Right forelimb (tissue), 1 donor: ENCODE measurements at regions not wholly inside any gene's neighbourhood (a gene's known extent, or its start where the extent isn't known, plus 50 kb on each side); places are given as distances from the start of the nearest gene placed in this dataset.
"Not testable (repeated sequence)": the region's sequence is repeated elsewhere in the genome, so short reads cannot be mapped to it uniquely, and the experiment has no call there.

Experiments used
- DNase-seq: peaks from one replicate; pipeline ENCODE4 v3.0.0-alpha.2; 2018

- peak; percentile 46 for DNase-seq
These were observed 195.8 kb upstream of the TPTE start for GRCh38 chr21:10325546-10325945.

GRCh38 chr21:10326146-10326545, 195.2 kb upstream of the TPTE start:
- peak; percentile 10 for DNase-seq

- peak; percentile 9 for DNase-seq
These were observed 192.7 kb upstream of the TPTE start for GRCh38 chr21:10328646-10329045.

GRCh38 chr21:10330641-10331119, 190.7 kb upstream of the TPTE start:
- peak; percentile 38 for DNase-seq

DNA sequence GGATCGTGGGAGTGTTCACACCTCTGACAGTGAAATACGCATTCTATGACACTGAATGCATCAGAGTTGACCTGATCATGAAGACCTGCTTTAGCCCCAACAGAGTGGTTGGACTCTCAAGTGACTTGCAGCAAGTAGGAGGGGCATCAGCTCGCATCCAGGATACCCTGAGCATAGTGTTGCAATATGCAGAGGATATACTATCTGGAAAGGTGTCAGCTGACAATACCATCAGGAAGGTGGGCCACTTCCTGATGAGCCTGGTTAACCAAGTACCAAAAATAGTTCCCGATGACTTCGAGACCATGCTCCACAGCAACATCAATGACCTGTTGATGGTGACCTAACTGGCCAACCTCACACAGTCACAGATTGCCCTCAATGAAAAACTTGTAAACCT, 190.2 kb upstream of the TPTE start:
- peak; percentile 44 for DNase-seq

DNA sequence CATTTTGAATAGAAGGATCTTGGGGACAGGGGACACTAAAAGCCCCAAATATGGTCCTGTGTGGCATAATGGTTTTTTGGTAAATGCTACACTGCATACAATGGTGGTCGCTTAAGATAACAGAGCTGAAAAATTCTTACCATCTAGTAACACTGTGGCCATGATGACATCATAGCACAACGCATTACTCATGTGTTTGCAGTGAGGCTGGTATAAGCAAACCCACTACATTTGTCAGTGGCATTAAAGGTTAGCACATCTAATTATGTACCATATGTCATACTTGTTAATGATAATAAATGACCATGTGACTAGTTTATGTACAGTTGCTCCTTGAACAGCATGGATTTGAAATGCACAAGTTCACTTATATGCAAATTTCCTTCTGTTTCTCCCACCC, 188.4 kb upstream of the TPTE start:
- DNase-seq: not testable (repeated sequence)

DNA sequence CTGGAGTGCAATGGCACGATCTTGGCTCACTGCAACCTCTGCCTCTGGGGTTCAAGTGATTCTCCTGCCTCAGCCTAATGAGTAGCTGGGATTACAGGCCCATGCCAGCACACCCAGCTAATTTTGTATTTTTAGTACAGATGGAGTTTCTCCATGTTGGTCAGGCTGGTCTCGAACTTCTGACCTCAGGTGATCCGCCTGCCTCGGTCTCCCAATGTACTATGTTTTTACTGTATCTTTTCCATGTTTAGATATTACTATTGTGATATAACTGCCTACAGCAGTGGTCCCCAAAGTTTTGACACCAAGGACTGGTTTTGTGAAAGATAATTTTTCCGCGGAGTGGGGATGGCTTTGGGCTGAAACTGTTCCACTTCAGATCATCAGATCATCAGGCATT, 187.0 kb upstream of the TPTE start:
- DNase-seq: not testable (repeated sequence)

DNA sequence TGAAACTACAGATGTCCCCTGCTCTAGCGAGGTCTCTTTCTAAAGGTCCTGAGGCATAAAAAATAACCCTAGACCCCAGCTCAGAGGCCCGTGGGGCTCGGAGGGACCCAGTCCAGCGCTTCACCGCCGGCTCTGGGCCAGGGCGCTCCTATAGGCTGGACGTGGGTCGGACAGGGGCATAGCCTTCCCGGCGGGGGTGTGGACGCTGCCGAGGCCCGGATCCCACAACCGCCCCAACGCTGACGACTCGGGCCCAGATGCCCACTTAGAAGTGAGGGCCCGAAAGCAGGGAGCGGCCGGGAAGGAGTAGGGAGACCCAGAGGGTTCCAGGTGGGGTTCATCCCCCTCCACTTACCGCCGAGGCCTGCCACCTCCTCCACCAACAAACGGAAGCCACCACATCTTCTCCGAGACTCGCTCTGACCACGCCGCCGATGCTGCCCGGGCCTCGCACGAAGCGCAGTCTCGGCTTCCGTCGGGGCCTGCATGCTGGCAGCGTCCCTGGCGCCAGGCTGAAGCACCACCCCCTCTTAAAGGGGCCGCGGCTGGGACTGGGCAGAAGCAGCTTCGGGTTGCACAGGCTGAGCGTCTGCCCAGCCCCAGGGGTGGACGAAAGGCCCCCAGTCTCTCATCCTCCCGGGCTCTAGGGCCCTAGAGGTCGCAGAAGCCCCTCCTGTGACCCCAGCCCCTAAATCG, 179.0 kb upstream of the TPTE start:
- peak; percentile 6 for DNase-seq

DNA sequence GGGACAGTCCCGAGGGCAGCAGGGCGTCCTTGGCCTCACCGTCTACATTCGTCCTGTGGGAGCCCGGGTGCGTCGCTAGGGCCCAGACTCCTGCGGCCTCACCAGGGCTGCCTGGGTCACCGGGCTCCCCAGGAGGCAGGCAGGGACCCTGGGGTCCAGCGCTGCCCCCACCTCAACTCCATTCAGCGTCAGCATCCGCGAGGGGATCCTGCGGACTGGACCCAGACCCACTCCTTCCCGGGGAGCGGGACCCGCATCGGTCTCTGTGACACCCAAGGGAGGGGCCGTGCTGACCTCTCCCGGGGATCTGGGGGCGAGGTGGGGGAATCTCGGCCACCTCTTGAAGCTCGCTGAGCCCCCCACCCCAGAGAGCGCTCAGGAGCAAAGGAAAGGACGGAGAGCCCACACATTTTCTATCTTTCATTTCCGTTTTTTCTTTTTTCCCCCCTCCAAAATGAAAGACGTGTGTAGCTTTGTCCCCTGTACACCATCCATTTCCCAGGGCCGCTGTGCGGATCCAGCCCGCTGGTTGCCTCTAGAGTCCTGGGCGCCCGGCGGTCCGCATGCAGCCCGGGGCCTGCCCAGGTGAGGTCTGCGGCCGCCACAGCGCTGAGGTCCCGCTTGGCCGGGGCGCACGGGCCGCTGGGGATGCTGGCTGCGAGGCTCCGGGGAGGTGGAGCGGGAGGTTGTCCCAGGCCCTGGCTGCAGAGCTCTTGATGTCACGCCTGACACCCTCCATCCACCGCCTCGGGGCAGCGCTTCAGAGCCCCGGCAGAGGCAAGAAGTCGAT, 178.0 kb upstream of the TPTE start:
- peak; percentile 34 for DNase-seq

DNA sequence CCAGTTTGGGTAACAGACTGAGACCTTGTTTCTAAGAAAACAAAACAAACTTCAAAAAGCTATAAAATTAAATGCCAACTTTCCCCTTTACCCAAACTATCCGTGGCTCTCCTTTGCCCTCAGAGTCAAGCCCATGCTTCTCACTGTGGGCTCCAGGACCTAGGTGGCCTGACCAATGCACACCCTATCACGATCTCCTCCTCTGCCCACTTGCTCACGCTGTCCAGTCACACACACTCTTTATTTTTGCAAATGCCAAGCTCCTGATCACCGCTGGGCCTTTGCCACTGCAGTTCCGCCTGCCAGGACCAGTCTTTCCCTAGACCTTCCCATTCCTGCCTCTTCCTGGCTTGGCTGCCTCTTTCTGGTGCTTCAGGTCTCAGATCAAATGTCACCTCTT, 177.1 kb upstream of the TPTE start:
- peak; percentile 34 for DNase-seq

- DNase-seq: peak; percentile 21
These were observed 176.2 kb upstream of the TPTE start for GRCh38 chr21:10345178-10345612.

DNA sequence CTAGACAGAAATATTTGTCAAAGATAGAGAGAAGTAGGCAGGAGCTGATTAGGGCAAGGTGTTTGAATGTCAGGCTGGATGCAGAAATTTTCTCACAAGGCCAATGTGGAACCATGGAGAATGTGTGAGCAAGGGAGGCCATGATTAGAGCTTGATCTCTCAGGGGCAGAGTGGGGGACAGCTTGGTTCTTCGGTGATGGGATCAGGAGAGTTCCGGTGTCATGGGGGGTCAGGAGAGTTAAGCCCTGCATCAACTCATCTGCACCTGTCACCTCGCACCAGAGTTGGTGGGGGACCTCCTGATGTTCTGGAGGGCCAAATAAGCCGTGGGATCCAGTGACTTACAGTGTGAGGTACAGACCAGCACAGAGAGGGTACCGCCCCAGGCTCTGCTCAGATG, 175.1 kb upstream of the TPTE start:
- peak; percentile 21 for DNase-seq

GRCh38 chr21:10346933-10347615, 174.3 kb upstream of the TPTE start:
- DNase-seq: peak; percentile 19

- DNase-seq: peak; percentile 16
These were observed 173.7 kb upstream of the TPTE start for GRCh38 chr21:10347675-10348074.

GRCh38 chr21:10348150-10348549, 173.2 kb upstream of the TPTE start:
- not testable (repeated sequence) for DNase-seq

- DNase-seq: peak; percentile 21
These were observed 166.4 kb upstream of the TPTE start for GRCh38 chr21:10354851-10355578.

GRCh38 chr21:10359120-10359519, 162.3 kb upstream of the TPTE start:
- DNase-seq: not testable (repeated sequence)

DNA sequence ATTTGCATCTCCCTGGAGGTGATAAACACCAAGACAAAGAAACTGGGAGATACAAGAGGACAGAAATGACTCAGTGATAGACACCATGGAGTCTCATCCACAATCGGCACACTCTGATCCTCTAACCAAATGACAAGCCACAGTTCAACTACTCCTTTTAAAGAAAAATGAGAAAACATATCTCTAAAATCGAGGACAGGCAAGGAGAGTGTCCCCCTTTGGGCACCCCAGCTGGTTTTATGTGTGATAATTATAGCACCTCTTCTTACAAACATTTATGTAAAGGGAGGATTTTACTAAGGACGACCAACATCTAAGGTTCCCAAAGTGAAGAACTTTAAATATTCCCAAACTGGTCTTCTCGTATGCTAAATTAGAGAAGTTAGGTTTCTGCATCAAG, 161.5 kb upstream of the TPTE start:
- DNase-seq: peak; percentile 21

DNA sequence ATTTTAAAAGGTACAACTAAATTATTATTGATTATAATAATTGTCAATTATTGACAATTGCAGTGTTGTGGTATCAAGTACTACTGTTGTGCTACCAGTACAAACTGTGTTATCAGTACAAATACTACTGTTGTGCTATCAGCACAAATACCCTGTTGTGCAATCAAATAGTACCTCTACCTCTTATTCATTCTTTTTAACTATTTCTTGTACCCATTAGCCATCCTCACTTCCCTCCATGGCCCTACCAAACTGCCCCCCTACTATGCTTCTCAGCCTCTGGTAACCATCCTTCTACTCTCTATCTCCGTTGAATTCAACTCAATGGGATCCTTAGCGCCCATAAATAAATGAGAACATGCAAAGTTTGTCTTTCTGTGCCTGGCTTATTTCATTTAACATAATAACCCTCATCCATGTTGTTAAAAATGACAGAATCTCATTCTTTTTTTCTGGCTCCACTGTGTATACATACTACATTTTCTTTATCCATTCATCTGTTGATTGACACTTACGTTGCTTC, 160.1 kb upstream of the TPTE start:
- DNase-seq: not testable (repeated sequence)

- peak; percentile 35 for DNase-seq
These were observed 158.6 kb upstream of the TPTE start for GRCh38 chr21:10362816-10363215.

- DNase-seq: not testable (repeated sequence)
These were observed 158.1 kb upstream of the TPTE start for GRCh38 chr21:10363321-10363720.

DNA sequence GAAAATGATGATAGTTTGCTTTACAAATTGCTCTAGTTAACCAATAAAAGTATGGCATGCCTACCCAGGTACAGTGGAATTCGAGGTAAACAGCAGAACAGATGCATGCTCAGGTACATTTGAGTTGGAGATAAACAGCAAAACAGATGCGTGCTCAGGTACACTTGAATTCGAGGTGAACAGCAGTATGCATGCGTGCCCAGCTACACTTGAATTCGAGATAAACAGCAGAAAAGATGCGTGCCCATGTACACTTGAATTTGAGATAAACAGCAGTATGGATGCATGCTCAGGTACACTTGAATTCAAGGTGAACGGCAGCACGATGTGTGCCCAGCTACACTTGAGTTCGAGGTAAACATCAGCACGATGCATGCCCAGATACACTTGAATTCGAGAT, 155.2 kb upstream of the TPTE start:
- DNase-seq: not testable (repeated sequence)
